Activated naive CD4-positive, alpha-beta T cell treated with anti-CD3 and anti-CD28 coated beads, Interleukin-2, amount 50 U/mL, for 16 hours (primary cell): ENCODE measurements at regions not wholly inside any gene's neighbourhood (a gene's known extent, or its start where the extent isn't known, plus 50 kb on each side); places are given as distances from the start of the nearest gene placed in this dataset.
"Not testable (repeated sequence)": the region's sequence is repeated elsewhere in the genome, so short reads cannot be mapped to it uniquely, and the experiment has no call there.

ENCODE experiments used
- DNase-seq: peaks from one replicate; pipeline ENCODE4 v3.0.0-alpha.2; 2020

DNA sequence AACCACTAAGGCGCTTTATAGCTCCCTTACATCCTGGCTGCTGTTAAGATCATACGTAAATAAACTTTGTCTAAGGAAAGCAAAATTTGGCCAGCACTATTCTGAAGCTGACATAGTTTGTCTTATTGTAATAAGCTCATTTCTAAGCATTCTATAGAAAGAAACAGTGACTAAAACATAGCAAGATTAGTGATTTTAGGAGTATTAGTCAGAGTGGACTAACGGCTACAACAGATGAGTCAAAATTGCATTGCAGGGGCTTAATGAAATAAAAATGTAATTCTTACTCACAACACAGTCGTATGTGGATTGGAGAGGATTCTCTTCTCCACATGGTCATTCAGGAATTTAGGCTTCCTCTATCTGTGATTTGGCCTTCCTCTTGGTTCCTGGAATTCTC is 347.6 kb downstream of the GADD45G start:
- no peak for DNase-seq

DNA sequence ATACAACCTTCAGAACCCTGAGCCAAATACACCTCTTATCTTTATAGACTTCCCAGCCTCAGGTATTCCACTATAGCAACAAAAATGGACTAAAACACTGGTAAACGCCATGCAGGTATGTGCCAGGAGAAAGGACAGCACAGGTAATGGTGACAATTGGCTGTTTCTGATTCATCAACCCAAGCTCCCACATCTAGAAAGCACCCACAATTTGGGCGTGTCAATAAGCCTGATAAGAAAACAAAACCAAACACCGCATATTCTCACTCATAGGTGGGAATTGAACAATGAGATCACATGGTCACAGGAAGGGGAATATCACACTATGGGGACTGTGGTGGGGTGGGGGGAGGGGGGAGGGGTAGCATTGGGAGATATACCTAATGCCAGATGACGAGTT is 348.5 kb downstream of the GADD45G start:
- not testable (repeated sequence) for DNase-seq

DNA sequence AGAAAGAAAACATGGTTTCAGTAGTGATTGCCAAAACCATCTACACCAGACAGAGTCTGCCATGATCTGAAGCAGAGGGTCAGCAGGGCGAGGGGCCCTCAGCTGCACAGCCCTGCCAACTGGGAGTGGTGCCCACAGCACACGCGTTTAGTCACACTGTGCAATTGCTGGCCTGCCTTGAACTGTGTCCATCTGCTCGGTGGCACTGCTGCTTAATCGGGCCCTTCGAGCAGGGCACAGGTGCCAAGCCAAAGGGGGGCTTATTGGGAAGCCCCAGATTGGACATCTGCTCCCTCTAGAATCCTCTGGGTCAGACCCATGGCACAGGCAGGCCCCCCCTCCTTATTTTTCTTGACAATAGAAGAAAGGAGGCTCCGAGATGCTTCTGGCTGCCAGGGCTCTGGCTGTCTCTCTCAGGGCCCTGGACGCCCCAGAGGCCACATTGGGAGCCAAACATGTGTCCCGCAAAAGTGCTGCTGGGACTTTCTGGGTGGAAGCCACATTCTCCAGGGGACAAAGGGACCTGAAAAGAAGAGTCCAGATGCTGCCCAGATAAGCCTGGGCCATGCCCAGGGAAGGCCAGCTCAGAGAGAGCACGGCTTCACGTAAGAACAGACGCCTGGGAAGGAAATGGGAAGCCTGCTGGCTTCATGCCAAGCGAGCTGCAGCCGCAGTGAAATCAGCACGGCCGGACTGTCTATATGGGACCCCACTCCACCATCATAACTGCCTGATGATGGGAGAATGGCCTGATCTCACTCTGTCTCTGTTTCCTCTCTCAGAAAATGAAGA is 349.2 kb downstream of the GADD45G start:
- DNase-seq = no peak

DNA sequence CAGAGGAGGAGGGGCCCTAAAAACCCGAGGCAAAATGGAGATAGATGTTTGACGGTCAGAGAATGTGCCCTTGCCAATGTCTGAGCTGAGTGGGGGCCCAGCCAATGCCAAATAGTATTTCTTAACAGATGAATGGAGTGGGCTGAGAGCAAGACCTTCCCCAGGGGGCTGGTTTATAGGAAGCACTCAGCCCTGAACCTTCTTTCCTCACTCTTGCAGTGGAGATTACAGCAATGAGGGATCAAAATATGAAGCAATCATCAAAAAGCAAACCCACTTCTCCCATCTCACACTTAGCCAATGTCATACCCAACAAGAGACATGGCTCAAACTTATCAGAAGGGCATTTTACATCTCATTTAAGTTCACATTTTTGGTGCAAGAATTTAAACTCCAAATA is 350.3 kb downstream of the GADD45G start:
- DNase-seq = no peak

DNA sequence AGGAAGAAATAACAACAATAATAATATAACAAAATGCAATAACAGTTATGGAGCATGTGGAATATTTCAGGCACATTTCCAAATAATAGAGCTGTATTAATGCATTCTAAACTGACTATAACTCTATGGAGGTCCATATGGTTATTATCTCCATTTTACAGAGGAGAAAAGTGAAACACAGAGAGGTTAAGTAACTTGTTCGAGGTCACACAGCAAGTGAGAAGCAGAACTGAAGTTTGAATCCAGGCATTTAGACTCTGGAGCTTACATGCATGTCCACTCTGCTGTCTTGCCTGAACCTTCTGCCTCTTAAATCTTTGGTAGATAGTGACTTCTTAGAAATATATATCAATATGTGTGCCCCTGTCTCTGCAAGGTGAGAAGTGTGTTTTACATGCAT is 350.8 kb downstream of the GADD45G start:
- DNase-seq = no peak

DNA sequence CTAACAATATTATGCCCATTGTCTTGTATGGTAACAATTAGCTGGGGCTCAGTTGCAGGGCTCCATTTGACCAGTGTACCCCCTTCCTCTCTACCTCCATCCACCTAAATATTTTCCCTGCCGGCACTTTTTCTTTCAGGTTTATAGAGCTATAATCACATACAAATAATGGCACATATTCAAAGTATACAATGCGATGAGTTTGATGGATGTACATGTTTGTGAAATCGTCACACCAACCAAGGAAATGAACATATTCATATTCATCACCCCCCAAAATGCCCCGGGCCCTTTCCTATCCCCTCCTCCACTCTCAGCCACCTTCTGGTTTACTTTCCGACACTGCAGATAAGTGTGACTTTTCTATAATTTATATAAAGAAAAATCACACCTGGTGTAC is 351.5 kb downstream of the GADD45G start:
- DNase-seq = no peak

DNA sequence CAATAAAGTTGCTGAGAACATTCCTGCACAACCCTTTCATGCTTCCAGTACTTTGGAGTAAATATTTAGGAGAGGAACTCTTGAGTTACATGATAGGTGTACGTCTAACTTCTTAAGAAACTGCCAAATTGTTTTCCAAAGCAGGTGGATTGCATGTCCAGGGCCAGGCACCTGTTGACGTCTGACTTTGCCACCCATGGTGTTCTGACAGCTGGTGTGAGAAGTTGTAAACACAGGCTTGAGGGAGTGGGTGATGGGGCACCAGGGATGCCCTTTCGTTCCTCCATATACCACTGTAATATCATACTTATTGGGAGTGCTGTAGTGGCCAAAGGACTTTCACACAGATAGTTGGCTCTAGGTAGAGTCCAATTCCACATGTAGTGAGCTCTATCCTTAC is 352.1 kb downstream of the GADD45G start:
- no peak for DNase-seq

DNA sequence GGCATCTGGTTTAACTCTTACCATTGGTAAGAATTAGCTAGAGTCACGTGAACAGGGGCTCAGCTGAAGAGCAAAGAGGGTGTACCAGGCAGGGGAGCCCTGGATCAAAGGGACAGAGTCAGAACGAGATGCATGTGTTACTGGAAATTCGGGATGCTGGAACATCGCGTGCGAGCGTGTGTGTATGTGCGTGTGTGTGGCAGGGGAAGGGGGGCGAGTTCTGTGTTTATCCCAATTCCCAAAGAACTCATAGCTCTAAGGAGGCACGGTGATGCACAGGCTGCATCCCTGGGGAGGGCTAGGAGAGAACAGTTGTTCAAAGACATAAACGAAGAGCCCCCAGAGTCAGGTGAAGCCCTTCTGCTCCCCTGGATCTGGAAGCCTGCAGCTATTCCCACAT is 353.3 kb downstream of the GADD45G start:
- no peak for DNase-seq

DNA sequence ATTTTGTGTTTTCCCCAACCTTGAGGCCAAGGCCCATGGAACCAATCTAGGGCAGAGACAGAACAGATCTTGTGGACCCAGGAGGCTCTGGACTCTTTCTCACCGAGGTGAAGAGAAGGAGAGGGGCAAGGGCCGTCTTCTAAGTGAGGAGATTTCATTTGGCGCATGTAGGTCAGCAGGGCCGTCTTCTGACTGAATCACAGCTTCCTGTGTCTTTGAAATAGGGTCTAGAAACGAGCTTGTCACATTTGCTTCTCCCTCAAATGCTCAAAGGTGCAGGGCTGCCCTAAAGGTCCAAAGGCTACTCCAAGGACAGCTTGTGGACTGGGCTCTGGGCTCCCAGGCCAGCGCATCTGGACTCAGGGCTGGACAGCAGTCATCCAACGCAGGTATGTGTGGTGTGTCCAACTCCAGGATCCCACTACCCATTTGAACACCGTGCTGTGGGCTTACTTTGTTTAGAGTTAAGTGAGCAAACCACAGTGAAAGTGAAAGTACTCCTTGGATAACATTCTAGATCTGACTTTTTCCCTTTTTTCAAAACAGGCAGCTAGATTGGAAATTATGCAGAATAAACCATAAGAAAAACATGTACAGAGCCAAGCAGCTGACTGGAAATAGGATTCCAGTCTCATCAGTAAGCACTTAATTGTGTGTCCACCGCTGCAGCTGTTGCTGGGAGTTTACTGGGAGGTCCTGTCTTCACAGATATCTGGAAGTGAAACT is 357.0 kb downstream of the GADD45G start:
- DNase-seq = no peak

DNA sequence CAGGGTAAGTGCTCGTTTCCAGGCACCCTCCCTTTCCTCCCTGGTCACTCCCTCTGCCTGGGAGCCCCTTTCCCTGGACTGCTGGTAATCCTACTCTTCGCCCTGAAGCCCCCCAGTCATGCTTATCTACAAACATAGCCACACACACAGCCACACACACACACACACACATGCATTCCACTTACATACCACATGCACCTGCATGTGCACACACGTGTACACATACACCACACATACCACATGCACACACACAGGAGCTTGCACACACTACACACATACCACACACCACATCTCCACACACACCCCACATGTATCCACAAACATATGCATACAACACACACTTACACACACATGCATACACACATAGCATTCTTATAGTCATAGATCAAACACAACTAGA is 358.5 kb downstream of the GADD45G start:
- no peak for DNase-seq

DNA sequence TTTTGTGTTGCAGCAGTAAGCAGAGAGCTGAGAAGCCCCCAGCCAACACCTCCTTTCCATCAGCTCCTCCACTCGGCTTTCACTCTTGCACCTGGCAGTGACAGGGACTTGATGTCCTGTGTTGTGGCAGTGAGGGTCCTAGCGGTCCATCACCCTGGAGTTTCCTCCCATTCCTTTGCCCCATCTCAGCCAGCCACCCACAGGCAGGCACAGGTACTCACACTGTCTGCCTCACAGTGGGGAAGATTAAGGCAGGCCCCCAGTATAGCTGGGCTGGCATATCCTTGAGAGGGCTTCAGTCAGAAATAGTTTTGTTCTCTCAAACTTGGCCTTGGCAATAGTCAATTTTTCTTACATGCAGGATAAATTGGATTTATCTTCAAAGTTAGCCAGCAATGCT is 362.7 kb downstream of the GADD45G start:
- DNase-seq = no peak

DNA sequence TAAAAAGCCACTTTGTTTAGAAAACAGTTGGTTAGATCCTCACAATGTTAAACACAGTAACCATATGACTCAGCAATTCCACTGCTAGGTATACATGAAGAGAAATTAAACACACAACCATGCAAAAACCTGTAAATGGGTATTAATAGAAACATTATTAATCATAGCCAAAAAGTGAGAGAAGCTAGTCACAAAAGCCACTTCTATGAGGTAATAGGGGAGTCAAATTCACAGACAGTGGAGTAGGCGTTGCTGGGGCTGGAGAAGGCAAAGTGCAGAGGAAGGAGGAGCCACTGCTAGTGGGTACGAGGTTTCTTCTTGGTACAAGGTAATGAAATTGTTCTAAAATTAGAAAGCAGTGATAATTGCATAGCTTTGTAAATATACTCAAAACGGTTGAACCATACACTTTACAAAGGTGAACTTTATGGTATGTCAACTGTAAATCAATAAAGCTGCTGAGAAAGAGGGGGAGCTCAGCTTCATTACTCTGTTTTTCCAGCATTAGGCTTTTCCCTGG is 364.4 kb downstream of the GADD45G start:
- peak; percentile 45 for DNase-seq

DNA sequence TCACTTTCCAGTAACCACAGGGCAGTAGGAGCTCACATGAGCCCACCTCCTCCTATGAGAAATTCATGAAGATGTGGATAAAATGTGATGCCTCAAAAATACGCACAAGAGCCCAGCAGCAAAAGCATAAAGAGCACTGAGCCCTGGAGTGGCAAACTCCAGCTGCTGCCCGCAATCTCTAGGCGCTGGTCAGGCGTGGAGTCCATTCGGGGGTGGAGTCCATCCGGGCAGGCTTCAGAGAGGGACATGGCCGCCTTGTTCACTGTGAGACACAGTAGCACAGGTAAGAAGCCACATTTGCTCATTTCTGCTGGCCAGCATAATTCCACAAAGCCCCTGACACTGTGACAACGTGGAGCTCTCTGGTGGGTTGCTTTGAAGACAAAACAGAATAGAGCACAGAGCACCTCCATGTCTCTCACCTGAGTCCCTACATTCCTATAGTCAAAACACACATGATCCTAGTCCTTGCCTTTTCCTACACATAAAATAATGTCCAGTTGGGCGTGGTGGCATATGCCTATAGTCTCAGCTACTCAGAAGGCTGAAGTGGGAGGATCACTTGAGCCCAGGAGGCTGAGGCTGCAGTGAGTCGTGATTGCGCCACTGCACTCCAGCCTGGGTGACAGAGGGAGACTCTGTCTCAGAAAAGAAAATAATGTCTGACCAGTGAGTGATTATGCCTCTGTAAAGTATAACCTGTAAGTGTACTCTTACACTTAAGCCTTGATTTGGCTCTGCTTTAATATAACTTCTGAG is 365.2 kb downstream of the GADD45G start:
- no peak for DNase-seq

DNA sequence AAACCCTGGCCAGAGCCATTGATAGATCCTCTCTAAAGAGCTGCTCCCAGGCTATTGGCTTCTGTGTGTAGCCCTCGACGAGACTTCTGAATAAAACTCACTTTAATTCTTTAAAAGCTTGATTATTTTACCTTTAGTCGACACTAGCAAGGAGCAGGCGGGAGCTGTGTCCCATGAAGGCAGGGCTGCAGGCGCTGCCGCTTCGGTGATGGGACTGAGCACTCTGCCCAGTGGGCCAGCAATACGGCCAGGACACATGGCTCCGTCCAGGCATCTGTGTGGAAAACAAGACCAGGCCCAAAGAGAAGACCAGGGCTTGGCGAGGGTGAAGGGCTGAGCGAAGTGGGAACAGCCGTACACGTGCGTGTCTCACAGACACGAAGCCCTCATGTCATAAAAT is 365.9 kb downstream of the GADD45G start:
- DNase-seq = no peak

DNA sequence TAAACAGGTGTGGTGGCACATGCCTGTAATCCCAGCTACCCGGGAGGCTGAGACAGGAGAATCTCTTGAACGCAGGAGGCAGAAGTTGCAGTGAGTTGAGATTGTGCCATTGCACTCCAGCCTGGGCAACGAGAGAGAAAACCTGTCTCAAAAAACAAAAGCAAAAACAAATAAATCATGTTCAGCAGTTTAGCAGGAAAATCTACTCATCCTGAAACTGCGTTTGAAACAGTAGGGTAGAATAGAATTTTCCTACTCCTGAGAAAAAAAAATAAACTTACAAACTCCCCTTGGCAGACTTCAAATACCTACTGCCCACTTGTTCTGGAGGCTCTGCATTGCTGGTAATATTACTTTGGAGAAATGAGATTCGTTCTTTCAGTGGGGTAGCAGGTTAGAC is 367.7 kb downstream of the GADD45G start:
- no peak for DNase-seq

DNA sequence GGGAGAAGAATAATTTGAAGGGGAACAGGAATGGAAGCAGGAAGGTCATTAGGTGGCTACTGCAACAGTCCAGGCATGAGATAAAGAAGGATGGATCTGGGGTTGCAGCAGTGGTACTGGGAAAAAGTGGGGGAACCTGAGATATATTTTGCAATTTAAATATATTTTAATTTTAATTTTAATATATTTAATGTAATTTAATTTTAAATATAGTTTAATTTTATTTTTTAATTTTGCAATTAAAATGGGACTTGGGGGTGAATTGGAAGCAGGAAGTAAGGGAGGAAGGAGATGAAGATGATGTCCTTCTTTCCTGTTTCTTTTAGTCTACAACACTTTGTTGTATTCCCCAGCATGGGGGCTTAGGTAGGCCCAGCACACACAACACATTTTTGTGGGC is 369.8 kb downstream of the GADD45G start:
- no peak for DNase-seq

DNA sequence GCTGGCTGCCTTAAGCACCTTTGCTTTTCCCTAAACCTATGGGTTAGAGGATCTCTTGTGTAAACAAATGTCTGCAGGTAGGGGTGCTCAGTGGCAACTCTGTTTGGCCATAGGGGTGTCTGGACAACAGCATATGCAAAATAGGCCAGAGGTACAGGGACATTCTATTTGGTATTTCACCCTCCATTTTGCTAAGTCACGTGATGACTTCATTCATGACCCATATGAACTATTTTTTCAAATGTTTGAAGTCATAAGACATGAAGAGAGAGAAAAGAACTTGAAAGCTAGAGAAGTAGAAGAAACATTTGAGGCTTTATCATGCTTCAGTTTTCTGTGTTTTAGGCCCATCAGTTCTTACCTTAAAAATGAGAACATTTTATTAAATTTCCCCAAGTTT is 370.2 kb downstream of the GADD45G start:
- DNase-seq = no peak

DNA sequence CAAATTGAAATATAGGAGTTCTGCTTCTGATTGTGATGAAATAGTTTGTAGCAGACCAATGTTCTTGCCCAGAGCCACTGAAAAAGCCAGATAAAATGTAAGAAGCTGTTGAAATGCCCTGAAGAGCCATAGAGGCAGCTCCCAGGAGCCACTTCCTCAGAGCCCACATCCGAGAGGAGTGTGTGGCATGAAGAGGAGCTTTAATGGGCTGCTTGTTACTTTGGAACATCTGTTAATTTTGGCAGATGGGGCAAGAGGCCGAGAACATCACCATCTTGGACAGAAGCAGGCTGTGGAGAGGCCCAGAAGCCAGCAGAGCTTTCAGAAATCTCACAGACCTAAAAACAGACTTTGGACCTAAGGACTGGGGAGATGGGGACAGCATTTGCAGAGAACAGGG is 370.8 kb downstream of the GADD45G start:
- no peak for DNase-seq

DNA sequence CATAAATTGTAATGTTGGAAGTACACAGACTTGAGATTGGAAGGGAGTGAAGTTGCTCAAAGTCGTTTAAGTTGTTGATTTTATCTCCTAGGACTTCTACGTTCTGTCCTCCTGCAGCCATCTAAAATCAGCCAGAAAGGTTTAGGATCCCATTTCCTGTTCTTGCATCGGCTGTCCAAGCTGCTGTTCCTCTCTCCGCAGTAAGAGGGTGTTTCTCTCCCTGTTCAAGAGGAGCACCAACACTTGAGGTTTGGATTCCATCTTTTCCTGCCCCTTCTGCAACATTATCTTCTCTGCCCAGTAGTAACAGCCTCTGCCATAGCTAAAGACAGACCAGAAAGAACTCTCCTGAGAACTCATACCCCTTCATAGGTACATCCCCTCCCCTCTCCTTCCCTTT is 373.4 kb downstream of the GADD45G start:
- DNase-seq = no peak

DNA sequence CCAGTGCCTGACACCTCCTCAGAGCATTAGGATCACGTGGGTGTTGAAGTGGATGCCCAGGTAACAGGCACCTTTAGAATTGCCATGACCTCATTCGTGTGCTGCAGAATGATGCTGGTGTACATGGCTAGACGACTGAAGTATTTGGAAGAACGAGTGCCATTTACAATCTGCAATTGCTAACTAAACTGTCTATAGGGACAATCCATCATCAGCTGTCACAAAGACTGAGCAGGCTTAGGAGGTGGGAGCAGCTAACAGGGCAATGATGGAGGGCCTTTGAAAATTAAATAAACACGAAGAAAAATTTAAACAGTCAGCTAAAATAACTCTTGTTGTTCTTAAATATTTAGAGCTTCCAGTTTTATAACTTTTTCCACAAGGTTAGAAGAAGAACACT is 375.8 kb downstream of the GADD45G start:
- DNase-seq = no peak

DNA sequence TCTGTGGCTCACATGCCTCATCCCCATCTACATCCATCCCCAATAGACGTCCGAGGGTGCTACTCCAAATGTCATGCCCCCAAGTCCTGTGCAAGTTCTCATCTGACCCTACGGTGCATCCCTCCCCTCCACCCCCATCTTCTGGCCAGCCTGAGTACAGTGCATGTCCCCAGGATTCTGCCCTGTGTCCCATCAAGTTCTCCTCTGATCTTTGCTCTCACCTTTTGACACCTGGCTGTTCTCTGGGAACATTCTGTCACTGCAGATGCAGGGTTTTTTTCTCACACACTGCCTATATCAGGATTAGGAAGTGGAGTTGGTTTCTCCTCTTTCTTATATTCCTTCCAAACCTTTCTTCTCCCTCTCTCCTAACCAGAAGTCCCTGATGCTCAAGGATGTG is 377.2 kb downstream of the GADD45G start:
- DNase-seq = no peak

DNA sequence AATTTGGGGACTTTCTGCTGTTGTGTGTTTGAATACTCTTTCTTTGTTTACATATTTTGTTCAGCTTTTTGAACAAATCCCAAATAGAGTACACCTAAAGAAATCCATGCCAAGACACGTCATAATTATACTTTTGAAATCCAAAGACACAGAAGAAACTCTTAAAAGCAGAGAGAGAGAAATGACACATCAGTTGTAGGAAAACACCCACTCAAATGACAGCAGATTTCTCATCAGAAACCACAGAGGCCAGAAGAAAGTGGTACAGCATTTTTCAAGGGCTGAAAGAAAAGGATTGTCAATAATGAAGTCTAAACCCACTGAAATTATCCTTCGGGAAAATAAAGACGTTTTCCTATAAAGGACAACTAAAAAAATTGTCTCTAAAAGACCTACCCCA is 378.6 kb downstream of the GADD45G start:
- no peak for DNase-seq

DNA sequence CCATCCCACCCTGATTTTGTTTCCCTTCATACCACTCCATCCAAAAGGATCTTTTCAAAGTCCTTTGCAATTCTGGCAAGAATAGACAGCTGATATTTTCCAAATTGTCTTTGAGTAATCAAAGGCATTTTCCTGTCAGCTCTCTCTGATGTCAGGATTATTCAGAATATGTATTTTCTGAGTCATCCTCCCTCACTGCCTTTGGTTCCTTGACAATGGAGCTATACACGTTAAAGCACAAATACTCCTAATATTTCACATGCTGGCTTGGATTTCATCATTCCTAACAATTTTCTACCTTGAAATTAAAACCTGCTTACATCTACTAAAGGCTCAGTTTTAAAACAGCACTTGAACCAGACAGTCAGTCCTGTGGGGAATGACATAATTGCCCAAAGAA is 379.4 kb downstream of the GADD45G start:
- no peak for DNase-seq

DNA sequence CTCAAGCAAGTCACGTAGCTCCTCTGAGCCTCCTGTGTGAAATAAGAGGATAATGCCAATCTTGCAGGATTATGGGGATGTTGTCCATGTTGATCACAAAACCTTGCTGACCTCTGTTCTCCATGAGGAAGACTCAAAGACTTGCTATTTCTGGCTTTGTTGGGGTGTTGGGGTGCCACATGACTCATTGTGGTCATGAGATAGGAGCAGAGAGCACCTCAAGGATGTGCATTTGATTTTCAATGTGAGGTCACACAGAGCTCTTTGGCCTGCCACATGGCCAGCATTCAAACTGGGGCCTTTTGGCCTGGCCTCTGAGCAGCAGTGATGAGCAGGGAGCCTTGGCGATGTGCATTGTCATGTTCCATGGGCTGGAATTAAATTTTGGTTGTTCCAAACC is 380.3 kb downstream of the GADD45G start:
- no peak for DNase-seq
